T47D (cell line): ENCODE measurements at regions not wholly inside any gene's neighbourhood (a gene's known extent, or its start where the extent isn't known, plus 50 kb on each side); places are given as distances from the start of the nearest gene placed in this dataset.

Source experiments
- DNase-seq, 2 experiments: peaks; one replicate each; pipeline versions ENCODE4 v3.0.0 to v3.0.0-alpha.2; 2011 to 2012; ENCODE audit warnings: low read depth in 1 of 2, low spot score in 1 of 2
- JUND ChIP-seq: IDR thresholded peaks from 2 replicates; pipeline ENCODE4 v1.6.1; 2012; ENCODE audit warnings: low read depth
- in situ Hi-C: cut with HindIII; loops from 2 replicates; pipeline ENCODE4 v1.10.0; 2016; ENCODE audit warnings: low sequenced_read_pairs, low pct_unique_long_range_greater_than_20kb

GRCh38 chr13:34350671-34351070 lies 532.7 kb downstream of the RFC3 start:
- DNase-seq = no peak
- in situ Hi-C loops = no loop called here
- TF ChIP-seq JUND = no peak

- in situ Hi-C loops = no loop called here
- TF ChIP-seq JUND = no peak
- DNase-seq = no peak
These were observed 533.2 kb downstream of the RFC3 start for GRCh38 chr13:34351134-34351533.

GRCh38 chr13:34352958-34353357 lies 535.0 kb downstream of the RFC3 start:
- DNase-seq = no peak
- in situ Hi-C loops = no loop called here
- no peak for TF ChIP-seq JUND

- DNase-seq = no peak
- no peak for TF ChIP-seq JUND
- in situ Hi-C loops = no loop called here
These were observed 538.9 kb downstream of the RFC3 start for GRCh38 chr13:34356686-34357434.

- TF ChIP-seq JUND = no peak
- DNase-seq = no peak
- in situ Hi-C loops = no loop called here
These were observed 539.7 kb downstream of the RFC3 start for GRCh38 chr13:34357435-34358232.

- in situ Hi-C loops = no loop called here
- TF ChIP-seq JUND = no peak
- no peak for DNase-seq
These were observed 541.0 kb downstream of the RFC3 start for GRCh38 chr13:34358811-34359513.

- in situ Hi-C loops = no loop called here
- TF ChIP-seq JUND = no peak
- no peak for DNase-seq
These were observed 542.8 kb downstream of the RFC3 start for GRCh38 chr13:34360702-34361101.

GRCh38 chr13:34361560-34361959 lies 543.6 kb downstream of the RFC3 start:
- no peak for TF ChIP-seq JUND
- DNase-seq = peak in 1 of 2 experiments; percentile 4
- in situ Hi-C loops = no loop called here

- no peak for DNase-seq
- no peak for TF ChIP-seq JUND
- in situ Hi-C loops = no loop called here
These were observed 545.3 kb downstream of the RFC3 start for GRCh38 chr13:34363266-34363665.

- DNase-seq = no peak
- in situ Hi-C loops = no loop called here
- no peak for TF ChIP-seq JUND
These were observed 546.7 kb downstream of the RFC3 start for GRCh38 chr13:34364633-34365032.

- DNase-seq = no peak
- no peak for TF ChIP-seq JUND
- in situ Hi-C loops = no loop called here
These were observed 552.0 kb downstream of the RFC3 start for GRCh38 chr13:34369931-34370330.

GRCh38 chr13:34371108-34371507 lies 553.2 kb downstream of the RFC3 start:
- in situ Hi-C loops = no loop called here
- DNase-seq = no peak
- no peak for TF ChIP-seq JUND
